Stimulated activated naive CD8-positive, alpha-beta T cell treated with anti-CD3 and anti-CD28 coated beads, Interleukin-15, amount 100 ng/mL, for 72 hours (primary cell): ENCODE measurements at regions not wholly inside any gene's neighbourhood (a gene's known extent, or its start where the extent isn't known, plus 50 kb on each side); places are given as distances from the start of the nearest gene placed in this dataset.
A peak's percentile ranks its signal among the peaks of the same experiment; 100 is the strongest.

Source experiments
- ATAC-seq: fragments of 150-1000 bp; cut with Tn5 transposase; 2 replicates; pipeline ENCODE4 v1.10.0; 2021; ENCODE audit warnings: mild to moderate bottlenecking, moderate library complexity
- DNase-seq, 2 donors: peaks; one replicate each; pipeline ENCODE4 v3.0.0; 2021 to 2022
- H3K27ac Mint-ChIP-seq, 2 donors: one replicate each; pipeline ENCODE4 v1.8.0; 2022; ENCODE audit warnings: mild to moderate bottlenecking in 2 of 2, mixed read lengths in 2 of 2, moderate library complexity in 2 of 2
- H3K27me3 Mint-ChIP-seq: one replicate; pipeline ENCODE4 v1.8.0; 2022; ENCODE audit warnings: mixed read lengths
- H3K4me1 Mint-ChIP-seq: one replicate; pipeline ENCODE4 v1.8.0; 2022; ENCODE audit warnings: mild to moderate bottlenecking, mixed read lengths
- H3K4me3 Mint-ChIP-seq, 2 donors: one replicate each; pipeline ENCODE4 v1.8.0; 2022; ENCODE audit warnings: mild to moderate bottlenecking in 2 of 2, mixed read lengths in 2 of 2, moderate library complexity in 1 of 2
- H3K9me3 Mint-ChIP-seq, 2 donors: one replicate each; pipeline ENCODE4 v1.8.0; 2022; ENCODE audit warnings: mixed read lengths in 2 of 2

DNA sequence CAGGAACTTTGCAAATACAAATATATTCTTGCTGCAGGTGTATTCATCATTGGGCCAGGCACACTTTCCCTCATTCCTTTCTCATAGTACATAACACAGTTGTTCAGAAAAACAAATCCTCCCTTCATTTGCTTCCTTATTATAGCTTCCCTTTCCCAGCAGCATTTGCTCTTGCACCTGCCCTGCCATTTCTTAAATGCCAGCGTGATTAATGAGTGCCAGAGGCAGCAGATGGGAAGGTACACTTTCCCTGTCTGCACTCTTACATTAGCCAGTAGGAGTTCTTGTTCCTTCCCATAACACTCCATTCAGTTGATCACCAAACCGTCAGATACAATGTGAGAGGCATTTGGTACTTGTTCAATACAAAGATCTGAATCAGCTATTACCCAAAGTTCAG is 128.5 kb upstream of the GAP43 start:
- no peak for ATAC-seq

DNA sequence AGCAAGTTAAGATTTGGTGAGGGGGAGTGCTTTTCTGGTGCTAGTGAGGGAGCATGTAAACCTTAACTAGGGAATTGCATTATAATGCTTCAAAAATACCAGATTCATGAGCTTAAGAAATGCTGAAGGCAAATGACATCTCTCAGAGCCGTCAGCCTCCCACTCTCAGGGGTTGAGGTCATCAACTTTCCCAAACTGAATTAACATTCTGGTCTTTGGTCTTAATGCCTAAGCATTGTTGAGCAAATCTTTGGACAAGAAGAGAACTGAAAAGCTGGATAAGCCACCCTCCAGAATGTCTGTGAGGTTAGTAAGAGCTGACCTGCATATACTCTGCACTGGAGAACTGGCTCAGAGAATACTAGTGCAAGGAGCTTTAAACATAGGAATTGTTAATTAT is 124.9 kb upstream of the GAP43 start:
- Mint-ChIP-seq H3K27ac (no peak overlapping the region), H3K4me3 (no peak overlapping the region), H3K27me3 (peaks cover 28% of the 10 kb centered on the region), H3K4me1 (no peaks in the 10 kb centered on the region), H3K9me3 (no peaks in the 10 kb centered on the region)
- DNase-seq, result no peak
- no peak for ATAC-seq

More for the DNA sequence above, 128.5 kb upstream of the GAP43 start:
- no peaks in the 10 kb centered on the region for H3K4me1 Mint-ChIP-seq
- no peak overlapping the region for H3K27ac Mint-ChIP-seq
- H3K27me3 Mint-ChIP-seq, result peaks cover 18% of the 10 kb centered on the region
- H3K4me3 Mint-ChIP-seq, result no peak overlapping the region
- H3K9me3 Mint-ChIP-seq, result no peaks in the 10 kb centered on the region
- no peak for DNase-seq

DNA sequence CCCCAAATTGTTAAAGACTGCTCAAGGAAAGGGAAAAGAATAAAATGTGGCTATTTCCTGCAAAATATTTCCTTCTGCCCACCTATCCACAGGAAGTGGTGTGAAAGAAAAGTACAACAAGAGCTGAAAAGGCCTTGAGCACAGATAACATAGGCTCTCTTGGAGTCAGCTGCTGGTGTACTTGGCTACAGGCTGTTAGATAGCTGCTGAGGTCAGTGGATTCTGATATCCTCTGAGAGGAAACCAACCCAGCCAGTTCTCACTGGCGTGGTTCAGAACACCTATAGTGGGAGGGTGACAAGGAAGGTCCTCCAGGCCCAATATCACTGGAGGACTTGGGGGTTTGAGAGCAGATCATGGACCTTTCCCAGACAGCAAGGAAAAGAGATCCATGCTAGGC is 124.4 kb upstream of the GAP43 start:
- DNase-seq, result no peak
- no peak for ATAC-seq
- Mint-ChIP-seq H3K27me3 (peaks cover 30% of the 10 kb centered on the region), H3K27ac (no peak overlapping the region), H3K4me3 (no peak overlapping the region), H3K9me3 (no peaks in the 10 kb centered on the region), H3K4me1 (no peaks in the 10 kb centered on the region)

DNA sequence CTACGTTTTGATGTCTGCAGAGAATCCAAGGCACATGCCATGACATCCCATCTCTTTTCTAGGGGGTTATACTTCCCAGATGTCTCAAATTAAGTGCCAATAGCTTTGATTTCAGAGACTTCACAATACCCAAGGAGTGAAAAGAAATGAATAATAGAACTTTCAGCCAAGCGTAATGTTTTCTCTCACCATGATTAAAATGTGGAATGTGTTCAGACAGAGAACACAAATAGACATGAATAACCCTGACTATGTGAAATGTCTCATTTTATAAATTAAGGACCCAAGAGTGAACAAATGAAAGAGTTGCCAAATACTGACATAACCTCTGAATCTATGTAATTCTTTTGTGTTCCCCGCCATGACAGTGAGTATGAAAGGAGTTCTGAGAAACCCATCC is 123.6 kb upstream of the GAP43 start:
- Mint-ChIP-seq H3K4me1 (no peaks in the 10 kb centered on the region), H3K27ac (no peak overlapping the region), H3K4me3 (no peak overlapping the region), H3K27me3 (peaks cover 36% of the 10 kb centered on the region), H3K9me3 (peaks cover 0 to 1% of the 10 kb centered on the region in 2 donors)
- DNase-seq (no peak), ATAC-seq (no peak)

DNA sequence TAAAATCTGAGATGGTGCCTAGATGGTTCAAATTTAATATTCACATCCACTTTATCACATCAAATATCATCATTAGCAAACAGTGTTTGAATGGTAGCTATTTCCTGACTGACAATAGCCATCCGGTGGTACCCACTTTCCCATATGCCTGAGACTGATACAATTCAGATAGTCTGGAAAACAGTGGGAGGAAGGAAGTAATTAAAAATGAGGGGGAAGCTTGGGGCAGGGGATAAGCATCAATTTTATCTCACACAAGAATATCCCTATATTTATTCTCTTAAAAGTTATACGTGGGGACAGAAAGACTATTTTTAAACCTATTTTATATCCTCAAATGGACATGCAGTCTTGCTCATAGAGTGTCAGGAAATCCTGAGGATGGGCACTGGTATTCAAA is 122.5 kb upstream of the GAP43 start:
- peaks cover 34% of the 10 kb centered on the region for H3K27me3 Mint-ChIP-seq
- ATAC-seq, result no peak
- H3K4me3 Mint-ChIP-seq, result no peak overlapping the region
- H3K4me1 Mint-ChIP-seq, result no peaks in the 10 kb centered on the region
- peaks cover 0 to 8% of the 10 kb centered on the region in 2 donors for H3K9me3 Mint-ChIP-seq
- DNase-seq, result no peak
- H3K27ac Mint-ChIP-seq, result no peak overlapping the region

DNA sequence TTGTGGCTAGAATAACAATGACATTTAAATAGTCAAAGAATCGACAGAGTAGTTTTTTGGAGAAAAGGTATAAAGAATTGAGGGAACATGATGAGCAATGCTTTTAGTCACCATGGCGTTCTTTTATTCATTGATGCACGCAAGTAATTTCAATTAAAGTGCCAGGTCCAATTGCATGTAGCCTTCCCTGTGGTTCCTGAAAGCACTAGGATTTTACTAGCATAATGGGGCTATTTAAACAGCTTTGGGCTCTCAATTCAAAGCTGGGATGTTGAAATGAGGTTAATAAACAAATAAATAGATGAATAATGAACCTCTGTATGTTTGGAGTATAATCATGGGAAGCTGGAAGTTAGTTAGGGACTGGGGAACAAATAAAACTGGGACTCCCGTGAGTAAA is 121.2 kb upstream of the GAP43 start:
- peaks cover 0 to 8% of the 10 kb centered on the region in 2 donors for H3K9me3 Mint-ChIP-seq
- no peak for DNase-seq
- H3K4me3 Mint-ChIP-seq, result no peak overlapping the region
- no peaks in the 10 kb centered on the region for H3K4me1 Mint-ChIP-seq
- ATAC-seq, result no peak
- H3K27me3 Mint-ChIP-seq, result peaks cover 39% of the 10 kb centered on the region
- H3K27ac Mint-ChIP-seq, result no peak overlapping the region

DNA sequence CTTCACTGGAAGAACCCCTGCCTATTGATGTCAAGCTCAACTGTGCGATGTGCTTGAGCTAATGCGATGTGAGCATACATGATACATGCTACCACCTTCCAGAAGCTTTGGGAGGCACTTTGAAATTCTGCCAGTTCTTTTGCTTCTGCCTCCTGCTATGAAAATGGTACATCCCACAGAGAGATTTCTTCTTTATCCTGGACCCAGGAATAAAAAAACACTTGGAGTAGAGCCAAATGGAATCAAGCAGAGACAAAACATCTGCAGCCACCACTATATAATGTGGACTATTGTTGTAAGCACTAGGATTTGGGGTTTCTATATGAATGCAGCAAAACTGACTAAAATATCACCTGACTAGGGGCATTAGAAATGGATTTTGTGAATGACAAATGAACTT is 119.9 kb upstream of the GAP43 start:
- ATAC-seq (no peak), DNase-seq (no peak)
- H3K27ac Mint-ChIP-seq, result no peak overlapping the region
- peaks cover 0 to 8% of the 10 kb centered on the region in 2 donors for H3K9me3 Mint-ChIP-seq
- H3K27me3 Mint-ChIP-seq, result peaks cover 39% of the 10 kb centered on the region
- H3K4me1 Mint-ChIP-seq, result no peaks in the 10 kb centered on the region
- H3K4me3 Mint-ChIP-seq, result no peak overlapping the region

DNA sequence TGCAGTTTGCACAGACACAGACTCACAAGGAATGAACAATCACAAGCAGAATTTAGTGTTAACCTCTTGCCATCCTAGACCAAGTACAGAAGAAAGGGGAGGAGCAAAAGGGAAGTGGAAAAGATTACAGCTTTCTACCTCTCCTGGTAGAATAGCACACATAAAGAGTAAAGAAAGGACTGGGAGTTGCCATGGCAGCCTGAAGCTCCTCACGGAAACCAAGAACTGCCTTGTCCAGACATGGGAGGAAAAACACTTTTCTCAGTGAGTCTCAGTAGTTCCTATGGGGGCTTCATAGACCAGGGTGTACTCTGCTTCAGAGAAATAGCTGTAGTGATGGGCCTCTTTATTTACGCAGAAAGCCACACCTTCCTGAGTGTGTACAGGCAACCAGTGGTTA is 114.7 kb upstream of the GAP43 start:
- Mint-ChIP-seq H3K9me3 (peaks cover 0 to 8% of the 10 kb centered on the region in 2 donors), H3K4me1 (peaks cover 14% of the 10 kb centered on the region), H3K4me3 (no peak overlapping the region), H3K27ac (no peak overlapping the region), H3K27me3 (peaks cover 63% of the 10 kb centered on the region)
- ATAC-seq, result no peak
- DNase-seq, result no peak

DNA sequence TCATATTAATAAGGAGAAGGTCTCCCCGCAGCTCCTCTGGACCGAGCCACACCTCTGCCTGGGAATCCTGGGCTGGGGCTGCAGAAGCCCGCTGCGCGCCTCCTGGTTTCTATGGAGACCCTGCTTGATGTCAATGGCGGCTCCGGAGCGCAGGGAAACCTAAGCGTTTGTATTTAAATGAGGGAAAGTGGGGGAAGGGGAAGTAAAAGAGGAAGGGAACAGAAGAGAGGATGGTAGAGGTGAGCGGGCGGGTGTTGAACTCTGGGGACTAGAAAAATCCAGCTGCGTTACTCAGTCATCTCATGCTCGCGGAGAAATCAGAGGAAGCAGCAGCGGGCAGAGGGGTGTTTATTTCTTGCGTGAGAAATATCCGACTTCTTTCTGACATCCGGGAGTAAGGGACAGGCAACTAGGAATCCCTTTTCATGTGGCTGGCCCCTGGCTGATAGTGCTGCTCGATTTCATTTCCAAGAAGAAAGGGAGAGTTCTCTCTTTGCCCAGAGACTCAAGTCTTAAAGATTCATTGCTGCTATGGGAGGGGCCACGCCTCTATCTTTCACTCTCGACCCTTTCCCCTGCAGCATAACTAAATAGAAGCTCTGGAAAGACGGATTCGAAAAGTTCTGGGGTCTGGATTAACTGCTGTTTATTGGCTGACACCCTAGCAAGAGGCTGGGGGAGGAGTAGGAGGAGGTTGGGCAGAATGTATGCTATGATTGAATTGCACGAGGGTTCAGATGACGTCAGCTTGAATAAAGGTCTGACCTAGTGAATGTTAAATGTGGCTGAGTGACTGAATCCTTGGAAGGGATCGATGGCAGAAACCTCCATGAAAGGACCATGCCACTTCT is 110.5 kb upstream of the GAP43 start:
- Mint-ChIP-seq H3K9me3 (no peaks in the 10 kb centered on the region), H3K4me1 (peaks cover 24% of the 10 kb centered on the region), H3K27me3 (peaks cover 50% of the 10 kb centered on the region), H3K4me3 (peak overlapping the region; percentile 77 to 88), H3K27ac (peak overlapping the region in 1 of 2 donors; percentile 91)
- DNase-seq, result no peak
- peak; percentile 53 for ATAC-seq

DNA sequence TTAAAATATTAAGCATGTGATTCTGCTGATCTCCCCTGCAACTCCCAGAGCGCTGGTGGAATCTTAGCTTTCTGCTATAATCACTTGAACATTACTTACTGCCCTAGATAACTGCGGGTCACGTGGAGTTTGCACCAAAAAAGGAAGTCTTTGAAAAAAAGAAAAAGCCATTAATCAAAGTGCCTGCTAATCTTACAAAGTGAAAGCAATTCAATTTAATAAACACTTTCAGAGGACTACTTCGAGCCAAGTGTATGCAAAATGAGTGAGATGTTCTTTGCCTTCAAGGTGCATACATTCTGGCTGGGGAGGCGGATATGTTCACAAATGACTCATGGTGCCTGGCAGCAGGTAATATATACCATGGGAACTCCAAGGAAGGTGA is 109.9 kb upstream of the GAP43 start:
- no peak for DNase-seq
- peaks cover 50% of the 10 kb centered on the region for H3K27me3 Mint-ChIP-seq
- no peak overlapping the region for H3K27ac Mint-ChIP-seq

DNA sequence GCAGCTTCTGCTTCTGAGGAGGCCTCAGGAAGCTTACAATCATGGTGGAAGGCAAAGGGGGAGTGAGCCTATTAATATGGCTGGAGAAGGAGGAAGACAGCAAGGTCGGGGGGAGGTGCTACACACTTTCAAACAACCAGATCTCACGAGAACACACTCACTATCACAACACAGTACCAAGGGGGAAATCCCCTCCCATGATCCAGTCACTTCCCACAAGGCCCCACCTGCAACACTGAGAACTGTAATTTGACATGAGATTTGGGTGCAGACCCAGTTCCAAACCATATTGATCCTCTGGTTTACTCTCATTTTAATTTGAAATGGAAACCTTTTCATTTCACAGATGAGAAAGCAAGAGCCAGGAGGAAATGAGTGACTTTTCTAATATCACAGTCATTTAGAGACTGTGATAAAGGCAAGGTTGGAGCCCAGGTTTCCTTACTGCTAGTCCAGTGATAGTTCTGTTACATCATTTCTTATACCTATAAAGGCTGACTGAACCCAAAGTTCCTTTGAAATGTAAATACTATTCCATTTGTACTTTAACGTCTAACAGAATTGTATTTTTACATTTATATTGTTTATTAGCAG is 105.8 kb upstream of the GAP43 start:
- Mint-ChIP-seq H3K27me3 (peaks cover 15% of the 10 kb centered on the region), H3K4me3 (no peak overlapping the region), H3K27ac (no peak overlapping the region), H3K4me1 (peaks cover 20% of the 10 kb centered on the region), H3K9me3 (no peaks in the 10 kb centered on the region)
- DNase-seq (peak in 1 of 2 donors; percentile 40), ATAC-seq (peak; percentile 86)

More for the DNA sequence above, 109.9 kb upstream of the GAP43 start:
- ATAC-seq, result peak; percentile 11
- H3K4me3 Mint-ChIP-seq, result peak overlapping the region; percentile 77 to 88
- no peaks in the 10 kb centered on the region for H3K9me3 Mint-ChIP-seq
- peaks cover 24% of the 10 kb centered on the region for H3K4me1 Mint-ChIP-seq

DNA sequence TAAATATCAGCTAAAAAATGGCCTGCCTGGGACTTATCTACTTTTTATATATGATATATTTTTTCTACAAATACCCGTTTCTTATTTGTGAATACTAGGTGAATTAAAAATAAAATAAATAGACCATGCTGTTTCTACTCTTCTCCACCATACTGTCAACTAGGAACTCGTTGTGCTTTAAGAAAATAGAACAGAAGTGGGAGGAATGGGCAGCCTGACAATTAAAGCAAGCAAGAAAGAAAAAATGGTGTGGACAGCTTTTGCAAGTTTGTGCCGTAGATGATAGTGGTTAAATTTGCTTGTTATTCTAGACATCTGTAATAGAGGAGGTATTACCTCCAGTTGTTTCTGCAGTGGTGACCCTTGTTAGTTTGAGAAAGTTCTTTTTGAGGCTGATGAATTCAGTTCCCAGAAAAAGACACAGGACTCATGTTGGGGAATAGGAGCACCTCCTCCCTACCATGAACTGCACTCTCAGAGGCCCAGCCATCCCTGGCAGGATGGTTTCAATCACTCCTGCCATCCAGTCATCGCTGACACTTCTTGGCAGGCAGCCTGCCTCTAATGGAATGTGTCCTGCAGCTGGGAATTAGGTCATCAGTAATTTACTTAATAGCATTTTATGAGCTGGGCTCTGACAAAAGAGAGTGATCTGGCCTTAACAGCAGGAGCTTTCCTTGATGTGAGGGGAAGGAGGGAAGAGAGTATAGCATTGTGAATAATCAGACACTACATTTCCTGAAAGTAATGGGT is 105.0 kb upstream of the GAP43 start:
- peaks cover 13% of the 10 kb centered on the region for H3K4me1 Mint-ChIP-seq
- no peak overlapping the region for H3K27ac Mint-ChIP-seq
- DNase-seq (no peak), ATAC-seq (no peak)
- no peak overlapping the region for H3K4me3 Mint-ChIP-seq
- H3K9me3 Mint-ChIP-seq, result no peaks in the 10 kb centered on the region
- H3K27me3 Mint-ChIP-seq, result peaks cover 11% of the 10 kb centered on the region

DNA sequence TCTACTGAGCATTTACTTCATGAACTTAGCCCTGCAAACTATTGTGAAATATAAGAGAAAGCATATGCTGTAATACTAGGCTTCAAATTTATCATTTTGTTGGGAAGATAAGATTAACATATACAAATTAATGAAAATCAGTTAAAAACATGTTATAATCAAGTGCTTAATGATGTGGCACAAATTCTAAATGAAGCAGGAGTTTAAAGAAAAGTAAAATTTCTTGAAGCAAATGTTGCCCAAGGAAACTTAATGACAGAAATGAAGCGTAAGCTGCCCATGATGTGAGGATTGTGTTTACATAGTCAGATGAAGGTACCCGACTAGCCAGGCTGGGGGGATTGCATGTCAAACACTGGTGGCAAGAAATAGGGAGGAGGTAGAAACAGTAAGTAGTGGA is 103.1 kb upstream of the GAP43 start:
- DNase-seq (no peak), ATAC-seq (no peak)
- peaks cover 7% of the 10 kb centered on the region for H3K4me1 Mint-ChIP-seq
- no peaks in the 10 kb centered on the region for H3K9me3 Mint-ChIP-seq
- no peak overlapping the region for H3K4me3 Mint-ChIP-seq
- no peak overlapping the region for H3K27ac Mint-ChIP-seq
- no peaks in the 10 kb centered on the region for H3K27me3 Mint-ChIP-seq

DNA sequence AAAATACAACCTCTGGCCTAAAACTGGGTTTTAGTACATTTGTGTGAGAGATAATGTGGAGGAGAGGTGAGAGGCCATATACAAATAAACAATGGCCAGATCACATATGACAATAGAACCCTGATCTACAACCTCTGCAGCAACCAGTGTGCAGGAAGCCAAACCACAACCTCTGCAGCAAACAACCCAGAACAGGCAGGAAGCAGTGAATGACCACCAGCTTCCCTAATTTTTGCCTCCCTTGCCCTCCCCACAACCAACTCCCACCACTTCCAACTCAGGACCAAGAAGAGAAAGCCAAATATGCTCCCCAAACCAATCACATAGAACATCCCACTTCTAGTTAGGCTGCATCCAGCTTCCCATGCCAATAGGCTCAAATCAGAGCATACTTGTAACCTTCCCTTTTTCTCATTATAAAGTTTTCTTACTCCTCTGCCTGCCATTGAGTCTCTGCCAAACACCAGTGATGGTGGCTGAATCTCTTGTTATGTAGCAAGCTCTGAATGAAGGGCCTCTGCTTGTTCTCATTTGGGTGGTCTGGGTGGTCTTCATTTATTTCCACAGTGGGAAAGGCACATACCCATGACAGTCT is 102.6 kb upstream of the GAP43 start:
- Mint-ChIP-seq H3K4me3 (no peak overlapping the region), H3K9me3 (no peaks in the 10 kb centered on the region), H3K27me3 (no peaks in the 10 kb centered on the region), H3K27ac (no peak overlapping the region), H3K4me1 (peaks cover 7% of the 10 kb centered on the region)
- ATAC-seq (no peak), DNase-seq (no peak)

DNA sequence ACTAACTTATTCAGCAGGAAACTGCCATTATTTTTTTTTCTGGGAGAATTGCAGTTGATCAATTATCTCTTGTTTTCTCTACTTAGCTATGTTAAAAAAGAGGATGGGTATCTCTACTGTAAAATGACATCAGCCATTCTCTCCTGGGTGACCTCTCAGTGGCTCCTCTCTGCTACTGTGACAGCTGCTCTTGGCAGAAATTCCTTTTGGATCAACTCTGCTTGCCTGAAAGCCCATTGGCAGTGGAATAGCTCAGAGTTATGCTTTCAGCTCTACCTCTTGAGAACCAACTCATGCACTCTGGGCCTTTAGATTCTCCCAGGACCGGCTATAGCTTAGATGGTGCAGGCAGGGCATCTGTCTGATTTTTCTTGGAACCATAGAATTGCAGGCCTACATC is 99.9 kb upstream of the GAP43 start:
- H3K9me3 Mint-ChIP-seq, result no peaks in the 10 kb centered on the region
- H3K27ac Mint-ChIP-seq, result no peak overlapping the region
- no peak for ATAC-seq
- no peak for DNase-seq
- H3K4me1 Mint-ChIP-seq, result no peaks in the 10 kb centered on the region
- H3K27me3 Mint-ChIP-seq, result peaks cover 7% of the 10 kb centered on the region
- H3K4me3 Mint-ChIP-seq, result no peak overlapping the region

DNA sequence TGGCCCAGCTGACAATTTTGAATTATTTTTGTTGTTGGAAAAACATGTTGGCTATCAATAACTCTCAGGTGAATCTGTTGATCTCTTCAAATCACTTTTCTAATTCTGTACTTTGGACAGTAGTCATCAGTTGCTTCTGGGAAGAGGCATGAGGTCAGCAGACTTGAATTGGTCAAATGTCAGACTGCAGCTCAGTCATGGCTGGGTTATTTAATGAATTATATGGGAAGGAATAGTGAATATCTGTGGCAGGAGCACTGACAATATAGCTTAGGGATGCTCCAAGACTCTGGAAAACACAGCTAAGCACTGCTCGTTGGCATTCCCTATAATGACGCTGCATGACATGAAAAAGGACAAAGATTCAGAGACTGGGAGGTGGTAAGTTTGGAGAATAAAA is 98.8 kb upstream of the GAP43 start:
- H3K4me3 Mint-ChIP-seq, result no peak overlapping the region
- peaks cover 12% of the 10 kb centered on the region for H3K27me3 Mint-ChIP-seq
- H3K4me1 Mint-ChIP-seq, result no peaks in the 10 kb centered on the region
- DNase-seq (no peak), ATAC-seq (no peak)
- no peak overlapping the region for H3K27ac Mint-ChIP-seq
- no peaks in the 10 kb centered on the region for H3K9me3 Mint-ChIP-seq
